A549 (cell line): ENCODE measurements at regions not wholly inside any gene's neighbourhood (a gene's known extent, or its start where the extent isn't known, plus 50 kb on each side); places are given as distances from the start of the nearest gene placed in this dataset.

ENCODE experiments used
- EP300 ChIP-seq, 2 experiments: fragments of >200 bp; sonication (Bioruptor Twin); formaldehyde crosslinking; IDR thresholded peaks; 2 replicates in 1 of 2; 3 replicates in 1 of 2; pipeline ENCODE4 v1.6.1; 2016 to 2017
- ZC3H11A ChIP-seq: fragments of 450-650 bp; IDR thresholded peaks from 2 replicates; pipeline ENCODE4 v1.6.1; 2014; ENCODE audit warnings: antibody characterized with exemption, mild to moderate bottlenecking

GRCh38 chrX:149198980-149199732, 305.9 kb downstream of the IDS start:
- no peak for TF ChIP-seq EP300 (IDR thresholded peaks at IDR 0.05)
- no peak for TF ChIP-seq ZC3H11A
